GM12892 (cell line): ENCODE measurements at regions not wholly inside any gene's neighbourhood (a gene's known extent, or its start where the extent isn't known, plus 50 kb on each side); places are given as distances from the start of the nearest gene placed in this dataset.

Source experiments
- DNase-seq: peaks from one replicate; pipeline ENCODE4 v3.0.0; 2011; ENCODE audit not compliant: insufficient read length
- FAIRE-seq: peaks from 2 replicates; lab custom pipeline; 2011; peaks lifted over from hg19 to GRCh38; lab: Jason Lieb, UNC
- POLR2A ChIP-seq: IDR thresholded peaks from 2 replicates; pipeline ENCODE4 v1.6.1; 2011; ENCODE audit warnings: low read depth, low read length, control low read depth
- POLR2AphosphoS5 ChIP-seq: IDR thresholded peaks from 2 replicates; pipeline ENCODE4 v1.6.1; 2011; ENCODE audit warnings: low read depth, low read length, control low read depth
- TAF1 ChIP-seq: IDR thresholded peaks from 2 replicates; pipeline ENCODE4 v1.6.1; 2011; ENCODE audit warnings: low read depth, mild to moderate bottlenecking, control low read depth, low read length, borderline replicate concordance

DNA sequence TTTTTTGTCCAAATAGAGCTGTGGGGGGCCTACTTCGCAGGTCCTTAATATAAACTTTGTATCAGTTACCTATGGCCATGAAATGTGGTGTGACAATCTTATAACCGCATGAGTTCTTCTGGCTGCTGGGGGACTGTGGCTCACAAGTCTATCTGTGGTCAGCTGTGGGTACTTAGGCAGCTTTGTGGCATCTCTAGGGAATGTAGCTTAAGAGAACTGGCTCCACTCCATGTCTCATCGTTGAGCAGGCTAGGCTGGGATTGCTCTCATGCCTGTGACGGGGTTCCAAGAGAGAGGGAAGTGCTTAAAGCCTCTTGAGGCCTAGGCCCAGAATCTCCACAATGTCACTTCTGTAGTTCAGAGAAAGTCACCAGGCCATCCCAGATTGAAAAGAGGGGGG is 140.5 kb downstream of the BTBD3 start:
- FAIRE-seq (no peak), DNase-seq (no peak)
- TF ChIP-seq POLR2A = no peak
- no peak for TF ChIP-seq POLR2AphosphoS5
- no peak for TF ChIP-seq TAF1

DNA sequence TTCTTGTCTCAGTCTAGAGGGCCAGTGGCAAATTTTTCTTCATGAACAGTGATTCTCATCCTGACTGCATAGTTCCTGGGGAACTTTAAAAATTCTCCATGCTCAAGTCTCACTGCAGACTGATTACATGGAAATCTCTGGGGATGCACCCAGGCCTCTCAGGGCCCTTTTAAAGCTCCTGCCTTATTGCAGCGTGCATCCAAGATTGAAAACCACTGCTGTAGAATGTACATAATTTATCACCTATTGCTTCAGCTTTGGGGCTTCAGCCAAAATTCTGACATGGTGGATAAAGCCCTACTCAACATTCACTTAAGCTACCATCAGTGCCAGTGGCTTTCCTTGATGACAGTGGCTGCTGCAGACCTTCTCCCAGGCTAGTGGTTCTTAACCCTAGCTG is 143.8 kb downstream of the BTBD3 start:
- DNase-seq (no peak), FAIRE-seq (no peak)
- TF ChIP-seq POLR2A = no peak
- TF ChIP-seq POLR2AphosphoS5 = no peak

DNA sequence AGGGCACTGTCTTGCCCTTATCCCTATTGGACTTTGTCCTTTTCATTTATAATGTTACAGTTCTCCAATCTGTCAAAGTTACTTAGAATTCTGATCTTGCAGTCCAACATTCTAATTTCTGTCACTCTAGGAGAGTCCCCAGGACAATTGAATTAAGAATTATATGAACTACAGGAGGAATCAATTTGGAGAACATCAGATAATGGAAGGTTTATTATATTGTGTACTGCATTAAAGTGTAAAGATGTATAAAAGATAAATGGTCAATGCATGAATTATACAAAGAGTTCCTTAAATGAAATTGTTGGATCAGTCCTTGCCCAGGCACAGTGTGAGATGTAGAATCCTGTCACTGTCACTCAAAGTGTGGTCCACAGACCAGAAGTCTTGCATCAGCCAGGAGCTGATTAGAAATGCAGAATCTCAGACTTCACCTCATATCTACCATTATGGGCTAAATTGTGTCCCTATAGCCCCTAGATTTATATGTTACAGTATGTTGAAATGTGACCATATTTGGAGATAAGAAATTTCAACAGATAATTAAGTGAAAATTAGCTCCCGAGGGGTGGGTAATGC is 145.5 kb downstream of the BTBD3 start:
- DNase-seq = no peak
- no peak for FAIRE-seq
- TF ChIP-seq POLR2A = no peak
- no peak for TF ChIP-seq TAF1
- no peak for TF ChIP-seq POLR2AphosphoS5

DNA sequence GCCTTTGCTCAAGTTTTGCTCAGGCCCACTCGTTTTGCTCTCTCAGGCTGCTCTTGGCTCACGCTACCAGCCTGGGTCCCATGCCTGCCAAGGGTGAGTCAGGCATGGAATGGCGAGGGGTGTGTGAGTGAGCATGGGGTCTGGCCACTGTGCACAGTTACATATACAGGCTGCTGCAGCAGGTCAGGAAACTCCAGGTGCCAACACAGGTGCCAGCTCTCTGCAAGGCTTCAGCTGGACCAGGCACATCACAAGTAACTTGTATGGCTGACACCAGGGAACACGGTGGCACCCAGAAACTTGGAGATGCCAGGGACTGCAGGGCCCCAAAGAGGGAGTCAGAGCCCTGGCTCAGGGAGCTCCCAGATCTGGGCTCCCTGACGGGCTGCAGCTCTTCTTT is 146.8 kb downstream of the BTBD3 start:
- TF ChIP-seq POLR2A (no peak), TAF1 (no peak), POLR2AphosphoS5 (no peak)
- no peak for DNase-seq
- FAIRE-seq = no peak

DNA sequence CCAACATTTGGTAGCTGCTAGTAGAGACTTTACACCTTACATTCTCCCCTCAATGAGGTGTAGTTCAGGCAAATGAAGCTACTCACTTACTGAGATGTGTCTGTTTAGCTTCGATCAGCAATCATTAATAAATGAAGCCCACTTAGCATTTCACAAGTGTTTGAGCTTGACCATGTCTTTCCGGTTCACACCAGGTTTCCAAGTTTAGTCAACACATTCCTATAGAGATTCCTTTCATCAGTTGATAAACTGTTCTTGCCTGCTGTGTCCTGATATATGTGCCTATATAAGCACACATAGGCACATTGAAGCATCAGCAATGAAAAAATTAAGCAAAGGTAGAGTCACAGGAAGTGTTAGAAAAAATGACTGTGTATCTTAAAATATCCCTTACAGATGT is 150.0 kb downstream of the BTBD3 start:
- FAIRE-seq (no peak), DNase-seq (no peak)

DNA sequence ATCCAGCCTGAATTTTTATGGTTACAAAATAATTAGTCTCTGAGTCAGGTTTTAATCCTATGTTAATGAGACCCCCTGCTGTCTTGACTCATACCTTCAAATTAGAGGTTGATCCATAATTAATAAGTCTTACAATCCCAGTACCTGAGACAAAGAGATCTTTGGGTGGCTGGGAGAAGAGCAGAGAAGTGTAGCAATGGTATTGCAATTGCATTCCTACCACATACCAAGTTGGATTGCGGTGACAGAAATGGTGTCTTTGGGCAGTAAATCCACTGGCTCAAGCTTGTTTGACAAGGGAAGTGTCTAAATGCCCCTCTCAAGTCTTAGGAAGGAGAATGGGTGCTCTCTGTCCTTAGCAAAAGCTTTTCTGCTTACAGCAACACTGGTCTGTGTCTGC is 150.4 kb downstream of the BTBD3 start:
- DNase-seq (no peak), FAIRE-seq (no peak)
- no peak for TF ChIP-seq TAF1
- no peak for TF ChIP-seq POLR2A
- no peak for TF ChIP-seq POLR2AphosphoS5

More for the DNA sequence above, 150.0 kb downstream of the BTBD3 start:
- no peak for TF ChIP-seq TAF1
- TF ChIP-seq POLR2A = no peak
- TF ChIP-seq POLR2AphosphoS5 = no peak

DNA sequence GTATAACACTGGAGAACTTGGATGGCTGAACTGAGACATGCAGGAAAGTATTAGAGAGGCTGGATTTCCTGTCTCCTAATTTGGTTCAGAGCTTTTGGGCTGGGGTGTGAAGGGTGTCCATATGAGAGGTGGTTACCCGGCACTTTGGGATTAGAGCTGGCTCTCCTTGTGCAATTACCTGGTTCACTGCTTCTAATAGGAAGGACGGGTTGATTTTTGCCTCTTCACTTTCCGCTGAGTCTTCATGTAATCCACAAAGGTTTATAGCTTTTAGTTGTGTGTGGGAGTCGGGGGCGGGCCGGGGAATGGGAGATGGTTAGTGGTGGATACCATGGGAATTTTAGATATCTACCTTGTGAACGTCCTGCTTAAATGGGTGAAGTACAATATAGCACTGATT is 151.5 kb downstream of the BTBD3 start:
- FAIRE-seq (no peak), DNase-seq (no peak)
- no peak for TF ChIP-seq POLR2A
- no peak for TF ChIP-seq POLR2AphosphoS5
- no peak for TF ChIP-seq TAF1

DNA sequence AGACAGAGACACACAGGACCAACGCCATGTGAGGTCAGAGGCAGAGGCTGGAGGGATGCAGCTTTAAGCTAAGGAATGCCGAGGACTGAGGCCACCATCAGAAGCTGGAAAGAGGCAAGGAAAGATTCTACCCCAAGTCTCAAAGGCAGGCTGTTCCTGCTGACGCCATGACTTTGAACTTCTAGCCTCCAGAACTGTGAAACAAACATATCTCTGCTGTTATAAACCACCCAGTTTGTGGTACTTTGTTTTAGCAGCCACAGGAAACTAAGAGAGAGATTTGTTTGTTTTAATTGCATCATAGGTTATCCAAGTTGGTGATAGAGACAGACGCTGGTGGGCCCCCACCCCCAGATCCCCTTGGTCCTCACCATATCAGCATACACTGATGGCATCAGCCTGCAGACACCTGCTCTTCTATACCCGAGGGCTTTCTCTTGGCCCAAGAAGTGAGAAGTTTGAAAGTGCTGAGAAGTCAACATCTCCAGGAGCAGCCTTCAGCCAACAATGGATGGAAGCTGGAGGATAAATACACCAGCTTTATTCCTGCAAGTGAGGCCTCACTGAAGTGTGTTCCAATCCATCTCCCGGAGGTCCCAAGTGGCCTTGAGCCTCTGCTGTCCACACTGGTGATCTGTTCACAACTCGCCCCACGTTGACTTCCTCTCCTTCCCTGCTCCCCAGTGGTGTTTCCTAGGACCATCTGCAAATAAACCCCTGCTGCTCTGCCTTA is 154.7 kb downstream of the BTBD3 start:
- DNase-seq = no peak
- TF ChIP-seq POLR2AphosphoS5 (no peak), TAF1 (no peak), POLR2A (no peak)
- no peak for FAIRE-seq

DNA sequence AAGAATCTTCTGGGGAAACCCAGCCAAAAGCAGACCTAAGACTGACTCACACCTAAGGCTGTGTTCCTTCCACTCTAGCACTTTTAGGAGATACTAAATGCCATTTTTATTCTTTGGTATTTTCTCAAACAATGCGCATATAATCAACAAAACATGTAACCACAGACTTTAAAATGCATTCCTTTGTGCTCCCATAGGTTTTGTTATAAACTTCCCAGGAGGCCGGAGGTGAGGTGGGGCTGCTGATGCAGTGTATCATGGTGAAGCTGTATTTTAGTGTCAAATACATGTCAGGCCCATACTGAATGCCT is 155.2 kb downstream of the BTBD3 start:
- FAIRE-seq (no peak), DNase-seq (no peak)
- TF ChIP-seq TAF1 = no peak

DNA sequence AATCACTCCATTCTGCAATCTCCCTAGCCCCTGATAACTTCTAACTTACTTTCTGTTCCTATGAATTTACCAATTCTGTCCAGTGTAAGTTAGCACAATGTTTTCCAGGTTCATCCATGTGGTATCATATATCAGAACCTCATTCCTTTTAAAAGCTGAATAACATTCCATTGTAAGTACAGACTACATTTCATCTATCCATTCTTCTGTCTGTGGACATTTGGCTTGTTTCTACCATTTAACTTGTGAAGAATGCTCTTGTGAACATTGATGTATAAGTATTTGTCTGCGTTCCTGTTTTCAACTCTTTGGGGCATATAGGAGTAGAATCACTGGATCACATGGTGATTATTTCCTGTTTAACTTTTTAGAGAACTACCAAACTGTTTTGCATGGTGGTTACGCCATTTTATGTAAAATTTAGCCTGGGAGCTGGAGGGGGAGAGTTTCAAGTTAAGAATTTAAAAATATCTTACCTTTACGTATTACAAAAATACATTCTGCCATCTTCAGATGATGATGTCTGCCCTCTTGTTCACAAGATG is 156.5 kb downstream of the BTBD3 start:
- no peak for TF ChIP-seq POLR2A
- no peak for TF ChIP-seq POLR2AphosphoS5
- TF ChIP-seq TAF1 = no peak
- FAIRE-seq (no peak), DNase-seq (no peak)

DNA sequence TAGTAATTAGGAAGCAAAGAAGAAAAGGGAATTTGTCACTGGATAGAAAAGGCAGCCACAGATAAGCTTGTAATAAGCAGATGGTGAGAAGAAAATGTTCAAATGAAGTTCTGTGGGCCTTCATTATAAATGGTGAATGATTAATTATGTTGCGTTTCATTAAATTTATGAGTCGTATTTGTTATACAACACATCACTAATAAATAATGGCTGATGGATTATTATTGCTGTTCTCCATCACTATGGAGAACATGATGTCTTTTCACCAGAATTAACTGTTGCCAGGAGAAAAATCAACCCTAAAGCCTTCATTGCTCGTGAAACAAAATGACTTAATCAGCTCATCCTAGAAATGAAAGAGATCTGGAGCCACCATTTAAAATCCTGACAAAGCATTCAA is 158.5 kb downstream of the BTBD3 start:
- FAIRE-seq (no peak), DNase-seq (no peak)
- TF ChIP-seq POLR2AphosphoS5 = no peak
- no peak for TF ChIP-seq TAF1
- TF ChIP-seq POLR2A = no peak

DNA sequence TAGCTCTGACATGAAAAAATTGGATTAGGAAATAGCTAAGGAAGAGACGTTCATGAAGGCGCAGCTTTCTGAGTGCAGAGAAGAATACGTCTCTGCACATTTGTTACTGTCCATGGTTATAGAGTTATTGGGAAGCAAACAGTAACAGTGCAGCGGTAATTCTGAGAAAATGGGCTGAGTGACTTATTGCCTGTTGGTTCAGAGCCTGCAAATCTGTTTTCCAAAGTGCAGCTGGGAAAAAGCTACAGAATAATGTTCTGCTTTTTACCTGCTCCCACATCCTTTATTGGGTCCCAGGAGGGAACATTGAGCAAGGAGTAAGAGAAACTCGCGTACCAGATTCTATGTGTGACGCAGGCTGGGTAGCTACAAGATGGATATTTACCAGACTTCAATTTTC is 160.2 kb downstream of the BTBD3 start:
- no peak for TF ChIP-seq POLR2A
- TF ChIP-seq POLR2AphosphoS5 = no peak
- no peak for TF ChIP-seq TAF1
- FAIRE-seq = no peak
- DNase-seq = no peak

DNA sequence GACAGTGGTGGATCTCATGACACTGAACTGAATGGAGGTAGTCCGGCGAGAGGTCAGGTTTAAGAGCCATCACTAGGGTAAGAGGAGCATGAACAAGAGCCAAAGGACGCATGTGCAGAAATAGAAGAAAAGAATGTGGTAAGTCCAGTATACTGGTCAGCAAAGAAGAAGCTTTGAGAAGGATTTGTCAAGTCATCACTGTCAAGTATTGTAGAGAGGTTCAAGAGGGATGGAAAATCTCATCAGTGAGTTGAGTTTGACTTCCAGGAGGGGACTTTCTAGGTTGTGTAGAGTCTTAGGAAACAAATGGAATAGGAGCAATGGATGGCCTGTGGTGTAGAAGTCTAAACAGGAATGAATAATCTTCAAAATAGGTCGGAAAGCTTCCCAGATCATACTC is 161.8 kb downstream of the BTBD3 start:
- no peak for DNase-seq
- no peak for TF ChIP-seq POLR2A
- TF ChIP-seq TAF1 = no peak
- no peak for TF ChIP-seq POLR2AphosphoS5
- no peak for FAIRE-seq

DNA sequence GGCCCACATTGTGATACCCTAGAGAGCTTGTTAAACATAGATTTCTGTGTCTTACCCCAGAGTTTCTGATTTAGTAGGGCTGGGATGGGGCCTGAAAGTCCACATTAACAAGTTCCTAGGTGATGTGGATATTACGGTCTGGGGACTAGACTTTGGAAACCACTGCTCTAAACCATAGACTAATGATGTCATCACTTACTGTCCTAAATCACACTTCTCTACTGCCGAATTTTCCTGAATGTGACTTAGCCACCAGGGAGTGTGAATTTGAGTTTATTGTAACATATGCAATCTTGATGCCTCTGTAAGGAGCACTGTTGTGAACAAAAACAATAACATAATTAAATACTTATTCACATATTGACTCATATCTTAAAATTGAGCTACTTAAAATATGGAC is 165.6 kb downstream of the BTBD3 start:
- FAIRE-seq (no peak), DNase-seq (no peak)
- no peak for TF ChIP-seq POLR2AphosphoS5
- TF ChIP-seq POLR2A = no peak
- no peak for TF ChIP-seq TAF1

DNA sequence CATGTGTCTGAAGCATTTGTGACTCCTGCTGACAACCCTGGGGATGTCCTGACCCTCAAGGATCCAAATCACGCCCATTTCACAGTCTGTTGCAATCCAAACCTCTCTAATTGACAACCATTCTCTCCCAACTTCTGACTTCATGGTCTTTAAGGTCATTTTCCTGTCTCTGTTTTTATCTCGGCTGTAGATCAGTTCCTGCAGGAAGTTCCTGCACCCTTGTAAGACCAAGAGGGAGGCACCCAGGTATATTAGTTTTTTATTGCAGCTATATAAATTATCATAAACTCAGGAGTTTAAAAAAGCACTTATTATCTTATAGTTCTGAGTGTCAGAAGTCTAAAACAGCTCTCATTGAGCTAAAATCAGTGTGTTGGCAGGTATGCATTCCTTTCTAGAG is 166.8 kb downstream of the BTBD3 start:
- no peak for DNase-seq
- FAIRE-seq = no peak
- TF ChIP-seq POLR2AphosphoS5 = no peak
- no peak for TF ChIP-seq TAF1
- TF ChIP-seq POLR2A = no peak
